ENCODE measurements at regions not wholly inside any gene's neighbourhood (a gene's known extent, or its start where the extent isn't known, plus 50 kb on each side); places are given as distances from the start of the nearest gene placed in this dataset.

- no peak for TF ChIP-seq CTCF (IDR thresholded peaks at IDR 0.05; ENCODE audit: low read depth, low read length)
- DNase-seq (ENCODE audit: low read depth in 1 of 2, low spot score in 1 of 2) = no peak
- no peaks in the 10 kb centered on the region for H3K9me3 ChIP-seq (ENCODE audit: low read depth)
- H3K4me3 ChIP-seq = no peak overlapping the region
- no peaks in the 10 kb centered on the region for H3K27me3 ChIP-seq
- H3K4me1 ChIP-seq (ENCODE audit: low read depth) = peaks cover 15% of the 10 kb centered on the region
- no peaks in the 10 kb centered on the region for H3K36me3 ChIP-seq
- no peak overlapping the region for H3K27ac ChIP-seq
Measured at GRCh38 chr2:236852977-236853374, 232.7 kb upstream of the COPS8 start.

GRCh38 chr2:236853585-236854051 lies 232.1 kb upstream of the COPS8 start:
- H3K4me1 ChIP-seq (ENCODE audit: low read depth) = peaks cover 15% of the 10 kb centered on the region
- H3K36me3 ChIP-seq = no peaks in the 10 kb centered on the region
- peak in 1 of 2 donors; percentile 6 for DNase-seq (ENCODE audit: low read depth in 1 of 2, low spot score in 1 of 2)
- no peak overlapping the region for H3K4me3 ChIP-seq
- H3K27ac ChIP-seq = no peak overlapping the region
- no peaks in the 10 kb centered on the region for H3K9me3 ChIP-seq (ENCODE audit: low read depth)
- no peak for TF ChIP-seq CTCF (IDR thresholded peaks at IDR 0.05; ENCODE audit: low read depth, low read length)
- H3K27me3 ChIP-seq = no peaks in the 10 kb centered on the region

GRCh38 chr2:236855176-236855865 lies 230.4 kb upstream of the COPS8 start:
- Histone ChIP-seq H3K4me3 (no peak overlapping the region), H3K27ac (no peak overlapping the region), H3K9me3 (ENCODE audit: low read depth) (no peaks in the 10 kb centered on the region), H3K36me3 (no peaks in the 10 kb centered on the region), H3K4me1 (ENCODE audit: low read depth) (peaks cover 15% of the 10 kb centered on the region), H3K27me3 (no peaks in the 10 kb centered on the region)
- no peak for TF ChIP-seq CTCF (IDR thresholded peaks at IDR 0.05; ENCODE audit: low read depth, low read length)
- DNase-seq (ENCODE audit: low read depth in 1 of 2, low spot score in 1 of 2) = no peak

- Histone ChIP-seq H3K4me1 (ENCODE audit: low read depth) (peaks cover 15% of the 10 kb centered on the region), H3K36me3 (no peaks in the 10 kb centered on the region), H3K27me3 (no peaks in the 10 kb centered on the region), H3K9me3 (ENCODE audit: low read depth) (no peaks in the 10 kb centered on the region), H3K27ac (no peak overlapping the region), H3K4me3 (no peak overlapping the region)
- DNase-seq (ENCODE audit: low read depth in 1 of 2, low spot score in 1 of 2) = no peak
- no peak for TF ChIP-seq CTCF (IDR thresholded peaks at IDR 0.05; ENCODE audit: low read depth, low read length)
Measured at GRCh38 chr2:236855866-236856847, 229.5 kb upstream of the COPS8 start.

- Histone ChIP-seq H3K36me3 (no peaks in the 10 kb centered on the region), H3K4me3 (no peak overlapping the region), H3K27me3 (no peaks in the 10 kb centered on the region), H3K27ac (peak overlapping the region; percentile 18), H3K9me3 (ENCODE audit: low read depth) (no peaks in the 10 kb centered on the region), H3K4me1 (ENCODE audit: low read depth) (peaks cover 15% of the 10 kb centered on the region)
- DNase-seq (ENCODE audit: low read depth in 1 of 2, low spot score in 1 of 2) = no peak
- no peak for TF ChIP-seq CTCF (IDR thresholded peaks at IDR 0.05; ENCODE audit: low read depth, low read length)
Measured at GRCh38 chr2:236856848-236857235, 228.8 kb upstream of the COPS8 start.
